ENCODE measurements at regions not wholly inside any gene's neighbourhood (a gene's known extent, or its start where the extent isn't known, plus 50 kb on each side); places are given as distances from the start of the nearest gene placed in this dataset.

DNA sequence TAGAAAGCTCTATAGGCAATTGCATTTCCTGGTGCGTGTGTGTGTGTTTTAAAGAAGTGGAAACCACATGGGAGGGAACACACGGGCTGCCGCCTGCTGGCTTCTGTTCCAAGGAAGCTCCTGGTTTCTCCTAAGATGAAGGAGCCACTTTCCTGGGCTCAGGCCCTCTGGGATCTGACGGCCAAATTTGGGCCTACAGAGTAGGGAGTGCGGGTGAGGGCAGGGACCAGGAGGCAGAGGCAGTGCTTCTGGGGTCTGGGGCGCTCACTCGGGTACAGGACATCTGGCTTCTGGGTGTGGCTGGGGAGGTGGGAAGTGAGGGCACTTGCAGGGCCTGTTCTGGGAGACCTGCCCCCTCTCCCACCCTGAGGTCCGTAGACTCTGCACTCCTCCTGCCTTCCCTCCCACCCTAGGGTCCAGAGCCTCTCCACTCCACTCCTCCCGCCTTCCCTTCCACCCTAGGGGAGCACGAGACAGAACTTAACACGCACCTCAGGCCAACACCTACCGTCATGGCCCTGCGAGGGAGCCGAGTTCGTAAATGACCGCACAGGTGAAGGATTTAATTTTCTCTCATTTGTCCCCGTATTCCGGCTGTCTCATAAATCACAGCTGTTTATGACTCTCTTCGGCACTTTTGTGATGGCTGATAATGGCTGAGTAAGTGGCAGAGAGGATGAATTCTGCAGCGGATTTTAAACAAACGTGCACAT lies 127.7 kb downstream of the KIF26A start:
- FAIRE-seq (no peak), DNase-seq (peak in 3 of 5 donors; percentile 8 to 38 (median 36))
- Histone ChIP-seq H3K9me3 (ENCODE audit: control insufficient read depth in 2 of 3, insufficient read depth in 1 of 3, low read length in 3 of 3) (peaks cover 0 to 7% (median 0%) of the 10 kb centered on the region in 3 donors), H3K4me1 (ENCODE audit: control insufficient read depth in 2 of 3, insufficient read depth in 2 of 3, low read depth in 1 of 3, low read length in 3 of 3) (no peaks in the 10 kb centered on the region), H3K36me3 (ENCODE audit: control insufficient read depth in 2 of 3, insufficient read depth in 3 of 3, low read length in 3 of 3) (no peaks in the 10 kb centered on the region), H3K4me3 (ENCODE audit: low read length in 3 of 3) (no peak overlapping the region), H3K27ac (ENCODE audit: low read depth in 2 of 2, low read length in 2 of 2) (no peak overlapping the region), H3K9ac (ENCODE audit: low read length in 3 of 3) (no peak overlapping the region), H3K27me3 (ENCODE audit: control insufficient read depth, insufficient read depth, low read length) (no peaks in the 10 kb centered on the region)
- TF ChIP-seq CTCF (IDR thresholded peaks at IDR 0.05; ENCODE audit: borderline replicate concordance, extremely low read depth, insufficient read depth), result no peak
- intact Hi-C loops (cut with DNase I), result no loop called here

DNA sequence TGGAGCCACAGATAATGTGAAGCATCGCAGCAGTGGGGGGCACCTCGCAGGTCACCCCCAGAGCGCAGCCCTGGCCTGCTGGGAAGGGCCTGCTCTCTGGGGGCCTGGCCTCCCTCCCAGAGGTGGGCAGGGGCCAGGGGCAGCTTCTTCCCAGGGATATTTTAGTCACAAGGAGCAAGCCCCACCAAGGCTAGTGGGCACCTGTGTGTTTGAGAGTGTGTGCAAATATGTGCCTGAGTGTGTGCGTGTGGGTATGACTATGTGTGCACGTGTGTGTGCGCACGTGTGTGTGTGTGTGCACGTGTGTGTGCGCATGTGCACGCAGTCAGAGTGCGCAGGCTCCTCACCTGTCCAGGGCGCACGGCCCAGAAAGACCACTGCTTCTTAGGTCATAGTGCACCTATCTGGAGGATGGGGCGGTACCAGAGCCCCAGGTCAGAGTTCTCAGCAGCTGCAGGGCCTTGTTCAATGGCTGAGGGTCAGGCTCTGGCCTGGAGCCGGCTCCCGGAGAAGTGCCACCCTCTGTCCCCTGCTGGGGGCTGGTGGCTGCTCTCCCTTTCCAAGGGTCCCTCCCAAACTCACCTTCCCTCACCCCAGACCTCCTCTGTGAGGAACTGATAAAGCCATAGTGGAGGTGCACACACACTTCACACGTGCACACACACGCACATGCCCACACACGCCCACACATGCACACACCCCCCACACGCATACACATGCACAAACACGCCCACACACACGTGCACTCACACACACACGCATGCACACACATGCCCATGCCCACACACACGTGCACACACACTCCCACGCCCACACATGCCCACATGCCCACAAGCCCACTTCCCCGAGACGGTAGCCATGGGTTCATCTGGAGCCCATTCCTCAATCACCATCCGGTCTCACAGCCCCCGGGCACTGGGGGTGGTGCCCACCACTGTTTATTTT lies 128.5 kb downstream of the KIF26A start:
- H3K4me3 ChIP-seq (ENCODE audit: low read length in 3 of 3), result no peak overlapping the region
- intact Hi-C loops (cut with DNase I), result no loop called here
- H3K9ac ChIP-seq (ENCODE audit: low read length in 3 of 3), result no peak overlapping the region
- no peak overlapping the region for H3K27ac ChIP-seq (ENCODE audit: low read depth in 2 of 2, low read length in 2 of 2)
- no peaks in the 10 kb centered on the region for H3K9me3 ChIP-seq (ENCODE audit: control insufficient read depth in 2 of 3, insufficient read depth in 1 of 3, low read length in 3 of 3)
- FAIRE-seq, result no peak
- peak in 3 of 5 donors; percentile 4 to 53 (median 42) for DNase-seq
- no peaks in the 10 kb centered on the region for H3K36me3 ChIP-seq (ENCODE audit: control insufficient read depth in 2 of 3, insufficient read depth in 3 of 3, low read length in 3 of 3)
- H3K4me1 ChIP-seq (ENCODE audit: control insufficient read depth in 2 of 3, insufficient read depth in 2 of 3, low read depth in 1 of 3, low read length in 3 of 3), result no peaks in the 10 kb centered on the region
- no peak for TF ChIP-seq CTCF (IDR thresholded peaks at IDR 0.05; ENCODE audit: borderline replicate concordance, extremely low read depth, insufficient read depth)
- H3K27me3 ChIP-seq (ENCODE audit: control insufficient read depth, insufficient read depth, low read length), result no peaks in the 10 kb centered on the region

- intact Hi-C loops (cut with DNase I), result no loop called here
- Histone ChIP-seq H3K27me3 (ENCODE audit: control insufficient read depth, insufficient read depth, low read length) (no peaks in the 10 kb centered on the region), H3K9me3 (ENCODE audit: control insufficient read depth in 2 of 3, insufficient read depth in 1 of 3, low read length in 3 of 3) (no peaks in the 10 kb centered on the region), H3K27ac (ENCODE audit: low read depth in 2 of 2, low read length in 2 of 2) (no peak overlapping the region), H3K9ac (ENCODE audit: low read length in 3 of 3) (no peak overlapping the region), H3K4me1 (ENCODE audit: control insufficient read depth in 2 of 3, insufficient read depth in 2 of 3, low read depth in 1 of 3, low read length in 3 of 3) (no peaks in the 10 kb centered on the region), H3K4me3 (ENCODE audit: low read length in 3 of 3) (no peak overlapping the region), H3K36me3 (ENCODE audit: control insufficient read depth in 2 of 3, insufficient read depth in 3 of 3, low read length in 3 of 3) (no peaks in the 10 kb centered on the region)
- TF ChIP-seq CTCF (IDR thresholded peaks at IDR 0.05; ENCODE audit: borderline replicate concordance, extremely low read depth, insufficient read depth), result no peak
- FAIRE-seq, result no peak
- DNase-seq, result peak; percentile 12 to 59 (median 26)
These were observed 129.5 kb downstream of the KIF26A start for GRCh38 chr14:104267895-104268294.
